ENCODE measurements at regions not wholly inside any gene's neighbourhood (a gene's known extent, or its start where the extent isn't known, plus 50 kb on each side); places are given as distances from the start of the nearest gene placed in this dataset.

DNA sequence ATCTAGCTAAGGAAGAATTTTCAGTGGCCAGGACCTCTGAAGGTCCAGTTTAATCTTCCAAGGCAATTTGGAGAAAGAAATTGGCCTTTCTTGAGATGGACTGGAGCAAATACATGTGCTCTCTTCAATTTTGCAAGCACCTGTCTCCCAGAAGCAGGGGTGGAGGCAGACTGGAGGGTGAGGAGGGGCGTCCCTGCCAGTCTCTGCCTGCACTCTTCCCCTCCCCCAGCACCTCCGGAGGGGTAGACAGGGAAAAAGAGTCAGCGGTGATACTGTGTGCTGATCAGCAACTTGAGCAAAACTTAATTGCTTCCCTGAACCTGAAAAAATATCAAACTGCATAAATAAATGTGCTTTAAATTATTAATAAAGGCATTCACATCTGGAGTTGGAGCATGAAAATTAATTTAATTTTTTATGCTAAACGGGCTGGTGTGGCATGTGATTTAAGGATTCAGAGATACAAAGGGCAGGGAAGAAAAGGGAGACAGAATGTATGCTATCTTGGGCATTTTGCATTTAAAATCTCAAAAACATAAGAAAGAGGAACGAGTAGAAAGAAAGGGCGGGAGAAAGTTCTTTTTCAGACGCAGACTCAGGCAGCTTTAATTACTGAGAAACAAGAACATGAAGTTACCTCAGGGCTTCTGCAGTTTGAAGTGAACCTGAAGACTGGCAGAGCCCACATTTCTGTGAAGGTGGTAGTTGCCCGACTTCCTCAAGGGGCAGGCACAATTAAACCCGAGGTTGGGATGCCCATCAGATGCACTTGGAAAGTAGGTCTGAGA lies 319.7 kb downstream of the UACA start:
- no peak for DNase-seq (ENCODE audit: low read depth, low spot score)

DNA sequence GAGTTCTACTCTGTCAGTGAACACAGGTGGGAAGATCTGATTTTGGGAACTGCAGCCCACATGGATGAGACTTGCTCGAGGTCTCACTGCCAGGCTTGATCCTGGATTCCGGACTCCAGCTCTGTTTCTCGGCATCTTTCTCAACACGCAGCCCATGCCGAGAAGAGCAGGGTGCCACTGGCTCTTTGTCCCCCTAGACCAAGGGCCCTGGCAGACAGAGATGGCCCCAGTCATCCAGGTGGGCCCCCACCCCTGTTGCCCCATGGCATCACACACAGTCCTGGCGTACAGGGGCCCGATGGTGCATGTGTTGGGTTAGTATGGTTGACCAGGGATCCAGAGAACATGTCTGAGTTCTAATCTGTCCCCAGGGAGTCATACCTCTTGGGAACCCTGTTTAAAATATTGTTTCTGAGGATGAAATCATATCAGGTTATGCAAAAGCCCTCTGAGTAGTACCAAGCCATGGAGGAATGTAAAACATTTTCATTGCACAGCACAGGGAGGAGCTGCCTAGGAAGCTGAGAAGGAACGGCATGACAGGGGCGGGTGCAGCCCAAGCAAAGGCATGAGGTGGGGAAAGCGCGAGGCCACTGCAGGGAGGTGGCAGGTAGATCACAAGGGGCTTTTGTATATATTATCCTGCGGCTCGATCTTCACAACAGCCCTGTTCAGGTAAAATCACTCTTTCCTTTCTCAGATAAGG lies 320.6 kb downstream of the UACA start:
- no peak for DNase-seq (ENCODE audit: low read depth, low spot score)

GRCh38 chr15:70442211-70442610 lies 321.1 kb downstream of the UACA start:
- DNase-seq (ENCODE audit: low read depth, low spot score), result no peak

DNA sequence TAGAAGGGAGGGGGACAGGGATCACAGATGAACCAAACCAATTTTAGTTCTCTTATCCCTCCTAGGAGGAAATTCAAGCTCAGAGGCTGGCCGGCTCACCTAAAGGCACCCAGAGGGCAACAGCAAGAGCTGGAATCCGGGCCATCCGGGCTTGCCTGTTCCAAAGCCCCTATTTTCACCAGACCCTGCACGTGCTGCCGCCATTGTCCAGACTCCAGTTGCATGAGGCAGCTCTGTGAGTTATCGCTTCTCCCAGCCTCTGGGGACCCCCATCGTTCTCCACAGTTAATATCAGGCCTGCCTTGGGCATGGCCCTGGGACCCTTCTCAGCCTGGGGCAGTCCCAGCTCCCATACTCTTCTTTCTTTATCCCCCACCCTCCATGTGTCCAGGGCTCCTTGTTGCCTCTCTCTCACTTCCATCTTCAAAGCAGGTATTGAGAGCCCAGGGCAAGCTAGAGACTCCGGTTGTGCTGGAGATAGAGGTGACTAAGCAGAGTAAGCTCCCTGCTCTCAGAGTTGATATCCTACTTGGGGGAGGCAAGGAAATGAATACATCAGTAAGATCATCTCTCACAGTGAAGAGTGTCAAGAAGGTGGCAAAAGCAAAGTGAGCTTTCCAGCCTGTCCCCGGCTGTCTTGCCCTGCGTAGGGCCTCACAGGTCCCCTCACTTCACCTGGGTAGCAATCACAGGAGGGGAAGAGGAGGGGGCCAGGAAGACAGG lies 322.8 kb downstream of the UACA start:
- DNase-seq (ENCODE audit: low read depth, low spot score), result no peak

DNA sequence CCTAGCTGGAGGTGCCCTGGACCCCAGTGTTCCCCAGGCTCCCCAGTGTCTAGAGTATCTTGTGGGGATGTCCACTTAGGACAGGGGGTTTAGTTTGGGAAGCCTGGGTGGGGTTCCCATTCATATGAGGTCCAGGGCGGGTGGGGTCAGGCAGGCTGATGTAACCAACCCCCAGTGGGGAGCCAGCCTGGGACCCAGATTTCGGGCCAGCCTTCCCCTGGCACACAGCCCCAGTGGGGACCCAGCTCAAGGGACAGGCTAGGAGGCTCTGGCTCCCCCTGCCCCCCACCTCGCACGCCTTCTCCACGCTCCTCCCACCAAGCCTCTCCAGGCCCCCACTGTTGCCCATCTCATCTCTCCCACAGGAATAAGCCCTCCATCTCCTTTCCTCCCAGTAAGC lies 323.5 kb downstream of the UACA start:
- DNase-seq (ENCODE audit: low read depth, low spot score), result no peak

- DNase-seq (ENCODE audit: low read depth, low spot score), result no peak
These were observed 324.0 kb downstream of the UACA start for GRCh38 chr15:70439304-70439877.

DNA sequence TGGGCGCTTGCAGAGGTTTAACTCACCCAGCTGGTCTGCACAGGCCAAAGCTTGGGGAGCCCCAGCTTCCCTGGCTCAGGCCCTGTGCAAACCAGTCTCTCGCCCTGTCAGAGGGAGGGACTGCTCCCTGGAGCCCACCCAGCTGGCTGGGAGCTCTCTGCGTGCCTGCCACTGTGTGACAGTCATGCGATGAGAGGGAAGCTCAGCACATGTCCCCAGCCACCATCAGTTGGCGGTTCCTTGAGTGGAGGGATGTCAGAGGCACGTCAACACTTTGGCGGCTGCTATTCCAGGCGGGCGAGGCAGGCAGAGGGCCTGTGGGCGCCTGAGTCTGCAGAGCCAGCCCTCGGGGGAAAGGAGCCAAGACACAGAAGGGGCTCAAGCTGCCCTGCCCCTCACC lies 324.6 kb downstream of the UACA start:
- no peak for DNase-seq (ENCODE audit: low read depth, low spot score)

DNA sequence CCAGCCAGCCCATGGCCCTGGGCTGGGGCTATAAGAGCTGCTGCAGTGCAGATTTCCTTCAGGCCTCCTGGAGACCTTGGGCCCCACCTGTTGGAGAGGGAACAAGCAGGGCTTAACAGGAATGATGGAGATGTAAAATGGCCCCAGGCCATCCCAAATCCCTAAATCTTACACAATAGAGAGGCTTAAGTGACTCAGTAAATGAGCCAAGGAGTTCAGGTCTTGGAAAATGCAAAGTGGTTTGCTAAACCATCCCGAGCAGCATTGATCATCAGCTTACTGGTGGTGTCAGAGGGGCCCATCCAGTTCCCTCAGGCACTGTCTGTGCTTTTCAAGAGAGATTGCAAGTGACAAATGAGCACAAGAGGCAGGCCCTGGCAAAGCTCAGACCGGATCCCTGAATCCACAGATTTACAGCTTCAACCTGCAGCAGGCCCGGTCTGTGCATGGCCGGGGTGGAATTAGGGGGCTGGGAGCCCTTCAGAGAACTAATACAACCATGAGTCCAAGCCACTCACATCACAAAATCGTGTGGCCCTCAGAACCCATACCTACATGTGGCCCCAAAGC lies 325.4 kb downstream of the UACA start:
- DNase-seq (ENCODE audit: low read depth, low spot score), result no peak

GRCh38 chr15:70437089-70437488 lies 326.3 kb downstream of the UACA start:
- DNase-seq (ENCODE audit: low read depth, low spot score), result no peak

- no peak for DNase-seq (ENCODE audit: low read depth, low spot score)
These were observed 326.9 kb downstream of the UACA start for GRCh38 chr15:70436428-70436827.

- DNase-seq (ENCODE audit: low read depth, low spot score), result no peak
These were observed 327.5 kb downstream of the UACA start for GRCh38 chr15:70435872-70436271.

DNA sequence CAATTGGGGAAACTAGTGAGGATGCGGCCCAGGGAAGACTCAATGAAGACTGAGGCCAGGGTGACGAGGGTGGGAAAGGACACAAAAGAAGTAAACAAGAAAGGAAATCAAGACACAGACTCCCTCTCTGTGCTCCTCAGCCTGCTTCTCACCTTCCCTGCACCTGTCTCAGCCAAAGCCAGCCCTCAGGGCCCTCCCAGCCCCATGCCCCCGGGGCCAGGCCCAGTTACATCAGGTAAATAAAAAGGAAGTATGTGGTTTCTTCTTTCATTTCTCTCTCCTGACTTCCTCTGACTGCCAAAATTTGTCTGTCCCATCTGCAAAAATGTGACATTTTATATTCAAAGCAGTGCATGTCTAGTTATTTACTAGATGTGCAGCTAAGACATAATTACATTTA lies 328.0 kb downstream of the UACA start:
- no peak for DNase-seq (ENCODE audit: low read depth, low spot score)

DNA sequence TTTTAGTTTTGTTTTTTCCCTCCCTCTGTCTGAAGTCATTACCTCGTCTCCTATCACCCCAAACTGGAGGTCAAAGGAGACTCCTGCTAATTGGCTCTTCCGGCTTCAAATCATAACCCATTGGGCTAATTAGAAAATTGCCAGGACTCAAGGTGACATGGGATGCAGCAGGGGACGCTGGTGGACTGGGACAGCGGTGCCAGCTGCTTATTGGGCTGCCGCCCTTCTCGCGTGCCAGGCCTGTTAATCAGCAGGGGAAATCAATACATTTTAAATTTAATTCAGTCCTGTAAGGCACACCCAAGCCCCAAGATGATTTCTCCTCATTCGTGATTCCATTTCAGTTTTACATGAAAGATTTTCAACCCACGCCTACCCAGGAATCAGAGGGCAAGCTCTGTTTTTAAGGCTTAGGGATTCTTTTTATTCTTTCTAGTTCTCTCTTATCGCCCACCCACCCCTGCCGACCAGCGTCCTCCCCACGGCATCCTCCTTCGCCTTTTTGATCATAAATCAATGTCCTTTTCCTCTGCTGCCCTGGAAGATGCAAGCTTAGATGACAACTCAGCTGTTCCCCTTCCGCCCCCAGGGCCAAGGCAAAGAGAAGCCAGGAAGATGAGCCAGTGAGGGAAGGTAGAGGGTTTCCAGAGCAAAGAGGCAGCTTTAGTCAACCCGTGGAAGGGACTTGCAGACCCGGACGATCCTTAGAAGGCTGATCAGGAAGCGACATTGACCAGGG lies 329.6 kb downstream of the UACA start:
- DNase-seq (ENCODE audit: low read depth, low spot score), result no peak

- no peak for DNase-seq (ENCODE audit: low read depth, low spot score)
These were observed 330.3 kb downstream of the UACA start for GRCh38 chr15:70432924-70433495.

DNA sequence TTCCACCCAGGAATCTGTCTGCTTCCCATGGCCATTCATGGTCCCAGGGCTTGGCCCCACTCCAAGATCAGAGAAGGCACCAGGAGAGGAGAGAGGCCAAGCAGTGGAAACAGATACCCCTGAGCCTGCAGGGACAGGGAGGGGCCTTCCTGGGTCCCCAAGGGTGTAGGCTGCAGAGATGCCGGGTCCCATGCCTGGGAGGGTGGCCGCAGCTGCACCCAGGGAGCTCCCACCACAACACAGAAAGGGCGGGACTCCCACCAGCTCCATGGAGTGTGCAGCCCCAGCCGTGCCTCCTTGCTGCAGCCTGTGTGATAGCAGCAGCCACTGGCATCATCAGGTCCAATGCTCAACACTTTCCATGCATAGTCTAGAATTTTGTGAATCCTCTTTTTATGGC lies 331.5 kb downstream of the UACA start:
- DNase-seq (ENCODE audit: low read depth, low spot score), result no peak

DNA sequence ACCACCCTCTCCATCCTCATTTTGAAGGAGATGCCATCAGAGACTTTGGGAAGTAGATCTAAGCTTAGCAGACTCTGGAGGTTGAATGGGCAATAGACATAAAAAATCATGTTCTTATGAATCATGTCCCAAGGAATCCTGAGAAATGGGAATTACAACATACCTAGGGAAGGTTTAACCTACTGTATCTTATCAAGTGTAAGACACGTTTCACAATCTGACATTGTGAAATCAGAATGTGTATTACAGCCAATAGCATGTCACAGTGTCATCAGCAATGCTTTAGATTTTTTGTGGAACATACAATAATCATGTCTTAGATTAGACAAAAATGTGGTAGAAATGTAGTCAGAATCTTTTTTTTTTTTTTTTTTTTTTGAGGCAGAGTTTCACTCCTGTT lies 332.4 kb upstream of the TLE3 start:
- DNase-seq (ENCODE audit: low read depth, low spot score), result no peak

- no peak for DNase-seq (ENCODE audit: low read depth, low spot score)
These were observed 331.5 kb upstream of the TLE3 start for GRCh38 chr15:70429056-70429722.

GRCh38 chr15:70428211-70428822 lies 330.6 kb upstream of the TLE3 start:
- DNase-seq (ENCODE audit: low read depth, low spot score), result no peak

GRCh38 chr15:70427167-70428120 lies 329.7 kb upstream of the TLE3 start:
- no peak for DNase-seq (ENCODE audit: low read depth, low spot score)

Measured in activated naive CD8-positive, alpha-beta T cell treated with anti-CD3 and anti-CD28 coated beads, Interleukin-2, amount 50 U/mL, for 16 hours (primary cell).